ENCODE measurements at regions not wholly inside any gene's neighbourhood (a gene's known extent, or its start where the extent isn't known, plus 50 kb on each side); places are given as distances from the start of the nearest gene placed in this dataset.

GRCh38 chr6:27814665-27815424 lies 97.4 kb downstream of the OR2B2 start (continued):
- 0 out of 2 replicates have a peak, but pooled peaks have one; percentile 12 for TF ChIP-seq ZNF709 (CRISPR knock-in tag; IDR thresholded peaks at IDR 0.05)
- TF ChIP-seq POGK (CRISPR knock-in tag; conservative IDR thresholded peaks at IDR 0.05) = 0 out of 2 replicates have a peak, but pooled peaks have one; percentile 44
- TF ChIP-seq MAFK (conservative IDR thresholded peaks at IDR 0.05 in 1 of 2, IDR thresholded peaks at IDR 0.05 in 1 of 2; ENCODE audit: low read length in 2 of 2) = no peak
- TF ChIP-seq SNAPC4 (CRISPR knock-in tag; IDR thresholded peaks at IDR 0.05) = peak; percentile 51; the same call in 1 of the 2 replicates
- peak; percentile 83 for TF ChIP-seq UBTF (CRISPR knock-in tag; IDR thresholded peaks at IDR 0.05)
- TF ChIP-seq, protein P1, sequence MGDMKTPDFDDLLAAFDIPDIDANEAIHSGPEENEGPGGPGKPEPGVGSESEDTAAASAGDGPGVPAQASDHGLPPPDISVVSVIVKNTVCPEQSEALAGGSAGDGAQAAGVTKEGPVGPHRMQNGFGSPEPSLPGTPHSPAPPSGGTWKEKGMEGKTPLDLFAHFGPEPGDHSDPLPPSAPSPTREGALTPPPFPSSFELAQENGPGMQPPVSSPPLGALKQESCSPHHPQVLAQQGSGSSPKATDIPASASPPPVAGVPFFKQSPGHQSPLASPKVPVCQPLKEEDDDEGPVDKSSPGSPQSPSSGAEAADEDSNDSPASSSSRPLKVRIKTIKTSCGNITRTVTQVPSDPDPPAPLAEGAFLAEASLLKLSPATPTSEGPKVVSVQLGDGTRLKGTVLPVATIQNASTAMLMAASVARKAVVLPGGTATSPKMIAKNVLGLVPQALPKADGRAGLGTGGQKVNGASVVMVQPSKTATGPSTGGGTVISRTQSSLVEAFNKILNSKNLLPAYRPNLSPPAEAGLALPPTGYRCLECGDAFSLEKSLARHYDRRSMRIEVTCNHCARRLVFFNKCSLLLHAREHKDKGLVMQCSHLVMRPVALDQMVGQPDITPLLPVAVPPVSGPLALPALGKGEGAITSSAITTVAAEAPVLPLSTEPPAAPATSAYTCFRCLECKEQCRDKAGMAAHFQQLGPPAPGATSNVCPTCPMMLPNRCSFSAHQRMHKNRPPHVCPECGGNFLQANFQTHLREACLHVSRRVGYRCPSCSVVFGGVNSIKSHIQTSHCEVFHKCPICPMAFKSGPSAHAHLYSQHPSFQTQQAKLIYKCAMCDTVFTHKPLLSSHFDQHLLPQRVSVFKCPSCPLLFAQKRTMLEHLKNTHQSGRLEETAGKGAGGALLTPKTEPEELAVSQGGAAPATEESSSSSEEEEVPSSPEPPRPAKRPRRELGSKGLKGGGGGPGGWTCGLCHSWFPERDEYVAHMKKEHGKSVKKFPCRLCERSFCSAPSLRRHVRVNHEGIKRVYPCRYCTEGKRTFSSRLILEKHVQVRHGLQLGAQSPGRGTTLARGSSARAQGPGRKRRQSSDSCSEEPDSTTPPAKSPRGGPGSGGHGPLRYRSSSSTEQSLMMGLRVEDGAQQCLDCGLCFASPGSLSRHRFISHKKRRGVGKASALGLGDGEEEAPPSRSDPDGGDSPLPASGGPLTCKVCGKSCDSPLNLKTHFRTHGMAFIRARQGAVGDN (CRISPR knock-in tag; IDR thresholded peaks at IDR 0.05) = peak; percentile 63; the same call in 1 of the 2 replicates
- 0 out of 2 replicates have a peak, but pooled peaks have one; percentile 55 for TF ChIP-seq ZNF704 (CRISPR knock-in tag; IDR thresholded peaks at IDR 0.05; ENCODE audit: borderline replicate concordance)
- TF ChIP-seq NR1H2 (CRISPR knock-in tag; IDR thresholded peaks at IDR 0.05; ENCODE audit: borderline replicate concordance, low read depth) = no peak
- TF ChIP-seq PRPF4 (IDR thresholded peaks at IDR 0.05; ENCODE audit: low read depth, low read length, poor library complexity, severe bottlenecking) = peak; percentile 47
- peak; percentile 49 for TF ChIP-seq ZEB1 (IDR thresholded peaks at IDR 0.05; ENCODE audit: insufficient replicate concordance, low read depth)
- peak; percentile 65; the same call in 1 of the 2 replicates for TF ChIP-seq ARNT2 (CRISPR knock-in tag; IDR thresholded peaks at IDR 0.05; ENCODE audit: low read depth)
- TF ChIP-seq ZSCAN31 (CRISPR knock-in tag; IDR thresholded peaks at IDR 0.05; ENCODE audit: low read depth) = no peak

All from HepG2 (cell line).